ENCODE measurements at regions not wholly inside any gene's neighbourhood (a gene's known extent, or its start where the extent isn't known, plus 50 kb on each side); places are given as distances from the start of the nearest gene placed in this dataset.
"Not testable (repeated sequence)": the region's sequence is repeated elsewhere in the genome, so short reads cannot be mapped to it uniquely, and the experiment has no call there.

DNA sequence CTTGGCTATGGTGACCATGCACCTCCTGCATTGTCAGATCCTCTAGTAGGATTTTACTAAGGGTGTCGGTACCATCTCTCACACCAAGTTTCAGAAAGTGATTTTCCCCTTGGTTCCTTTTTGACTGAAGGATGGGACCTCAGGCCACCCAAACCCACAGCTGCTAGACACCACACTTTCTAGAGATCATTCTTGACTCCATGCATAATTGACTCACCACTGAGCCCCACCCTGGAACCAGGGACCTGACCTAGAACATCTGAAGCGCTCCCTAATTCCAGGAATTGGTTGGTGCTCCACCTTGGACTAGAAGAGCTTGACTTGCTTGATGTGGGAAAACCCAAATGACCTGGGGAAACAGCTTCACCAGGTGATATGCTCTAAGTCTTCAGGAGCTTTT lies 206.8 kb upstream of the EGLN3 start:
- no peaks in the 10 kb centered on the region for H3K9me3 ChIP-seq (ENCODE audit: control insufficient read depth in 1 of 2, low read length in 2 of 2)
- no peak overlapping the region for H3K4me3 ChIP-seq (ENCODE audit: low read depth in 1 of 2, low read length in 2 of 2)
- no peaks in the 10 kb centered on the region for H3K36me3 ChIP-seq (ENCODE audit: control insufficient read depth in 1 of 2, insufficient read depth in 2 of 2, low read length in 2 of 2)
- no peaks in the 10 kb centered on the region for H3K4me1 ChIP-seq (ENCODE audit: control insufficient read depth in 1 of 2, insufficient read depth in 2 of 2, low read length in 2 of 2)
- H3K27me3 ChIP-seq (ENCODE audit: low read depth, low read length), result no peaks in the 10 kb centered on the region
- no peak overlapping the region for H3K27ac ChIP-seq (ENCODE audit: low read length)

GRCh38 chr14:34147461-34147860 lies 196.6 kb upstream of the EGLN3 start:
- Histone ChIP-seq H3K4me1 (ENCODE audit: control insufficient read depth in 1 of 2, insufficient read depth in 2 of 2, low read length in 2 of 2) (no peaks in the 10 kb centered on the region), H3K27me3 (ENCODE audit: low read depth, low read length) (no peaks in the 10 kb centered on the region), H3K27ac (ENCODE audit: low read length) (no peak overlapping the region), H3K4me3 (ENCODE audit: low read depth in 1 of 2, low read length in 2 of 2) (no peak overlapping the region), H3K36me3 (ENCODE audit: control insufficient read depth in 1 of 2, insufficient read depth in 2 of 2, low read length in 2 of 2) (no peaks in the 10 kb centered on the region), H3K9me3 (ENCODE audit: control insufficient read depth in 1 of 2, low read length in 2 of 2) (no peaks in the 10 kb centered on the region)

GRCh38 chr14:34140127-34140526 lies 189.3 kb upstream of the EGLN3 start:
- H3K36me3 ChIP-seq (ENCODE audit: control insufficient read depth in 1 of 2, insufficient read depth in 2 of 2, low read length in 2 of 2); H3K4me3 ChIP-seq (ENCODE audit: low read depth in 1 of 2, low read length in 2 of 2); H3K27ac ChIP-seq (ENCODE audit: low read length); H3K27me3 ChIP-seq (ENCODE audit: low read depth, low read length); H3K9me3 ChIP-seq (ENCODE audit: control insufficient read depth in 1 of 2, low read length in 2 of 2); H3K4me1 ChIP-seq (ENCODE audit: control insufficient read depth in 1 of 2, insufficient read depth in 2 of 2, low read length in 2 of 2): not testable (repeated sequence)

GRCh38 chr14:34139160-34140121 lies 188.6 kb upstream of the EGLN3 start:
- not testable (repeated sequence) for H3K36me3 ChIP-seq (ENCODE audit: control insufficient read depth in 1 of 2, insufficient read depth in 2 of 2, low read length in 2 of 2); H3K4me1 ChIP-seq (ENCODE audit: control insufficient read depth in 1 of 2, insufficient read depth in 2 of 2, low read length in 2 of 2); H3K27ac ChIP-seq (ENCODE audit: low read length); H3K4me3 ChIP-seq (ENCODE audit: low read depth in 1 of 2, low read length in 2 of 2); H3K9me3 ChIP-seq (ENCODE audit: control insufficient read depth in 1 of 2, low read length in 2 of 2); H3K27me3 ChIP-seq (ENCODE audit: low read depth, low read length)

DNA sequence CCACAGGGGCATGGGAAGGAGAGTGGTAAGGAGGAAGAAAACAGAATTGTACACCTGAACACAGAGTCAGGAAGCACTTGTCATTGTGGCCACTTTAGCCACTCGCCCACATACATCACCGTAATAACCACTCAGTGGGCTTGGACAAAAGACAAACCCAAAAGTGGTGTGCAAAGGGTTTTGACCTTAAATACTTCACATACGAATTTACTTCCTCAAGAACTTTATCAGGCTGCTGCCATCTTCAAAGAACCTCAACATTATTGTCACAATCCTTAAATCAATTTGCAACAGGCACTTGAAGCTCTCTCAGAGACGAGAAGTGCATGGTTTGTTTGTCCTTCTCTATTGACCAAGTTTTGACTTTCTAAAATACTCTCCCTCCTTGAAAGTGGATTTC lies 187.3 kb upstream of the EGLN3 start:
- Histone ChIP-seq H3K27ac (ENCODE audit: low read length) (no peak overlapping the region), H3K27me3 (ENCODE audit: low read depth, low read length) (no peaks in the 10 kb centered on the region), H3K4me1 (ENCODE audit: control insufficient read depth in 1 of 2, insufficient read depth in 2 of 2, low read length in 2 of 2) (peaks cover 0 to 6% of the 10 kb centered on the region in 2 donors), H3K9me3 (ENCODE audit: control insufficient read depth in 1 of 2, low read length in 2 of 2) (no peaks in the 10 kb centered on the region), H3K4me3 (ENCODE audit: low read depth in 1 of 2, low read length in 2 of 2) (no peak overlapping the region), H3K36me3 (ENCODE audit: control insufficient read depth in 1 of 2, insufficient read depth in 2 of 2, low read length in 2 of 2) (no peaks in the 10 kb centered on the region)

GRCh38 chr14:34137001-34137745 lies 186.3 kb upstream of the EGLN3 start:
- H3K9me3 ChIP-seq (ENCODE audit: control insufficient read depth in 1 of 2, low read length in 2 of 2), result no peaks in the 10 kb centered on the region
- H3K27ac ChIP-seq (ENCODE audit: low read length), result no peak overlapping the region
- no peak overlapping the region for H3K4me3 ChIP-seq (ENCODE audit: low read depth in 1 of 2, low read length in 2 of 2)
- no peaks in the 10 kb centered on the region for H3K27me3 ChIP-seq (ENCODE audit: low read depth, low read length)
- H3K4me1 ChIP-seq (ENCODE audit: control insufficient read depth in 1 of 2, insufficient read depth in 2 of 2, low read length in 2 of 2), result peaks cover 0 to 6% of the 10 kb centered on the region in 2 donors
- H3K36me3 ChIP-seq (ENCODE audit: control insufficient read depth in 1 of 2, insufficient read depth in 2 of 2, low read length in 2 of 2), result no peaks in the 10 kb centered on the region

DNA sequence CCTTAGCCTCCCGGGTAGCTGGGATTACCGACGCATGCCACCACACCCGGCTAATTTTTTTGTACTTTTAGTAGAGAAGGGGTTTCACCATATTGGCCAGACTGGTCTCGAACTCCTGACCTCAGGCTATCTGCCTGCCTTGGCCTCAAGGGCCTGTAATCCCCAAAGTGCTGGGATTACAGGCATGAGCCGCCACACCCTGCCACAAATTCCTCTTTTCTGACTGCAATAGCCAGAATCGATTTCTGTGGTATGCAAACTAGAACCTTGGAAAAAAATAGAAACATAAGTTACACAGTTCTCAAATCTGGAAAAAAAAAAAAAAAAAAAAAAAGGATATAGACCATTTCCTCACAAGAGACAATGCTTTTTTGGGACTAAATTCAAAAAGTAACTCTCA lies 184.6 kb upstream of the EGLN3 start:
- peaks cover 0 to 6% of the 10 kb centered on the region in 2 donors for H3K4me1 ChIP-seq (ENCODE audit: control insufficient read depth in 1 of 2, insufficient read depth in 2 of 2, low read length in 2 of 2)

GRCh38 chr14:34134484-34134883 lies 183.6 kb upstream of the EGLN3 start:
- Histone ChIP-seq H3K9me3 (ENCODE audit: control insufficient read depth in 1 of 2, low read length in 2 of 2) (no peaks in the 10 kb centered on the region), H3K4me1 (ENCODE audit: control insufficient read depth in 1 of 2, insufficient read depth in 2 of 2, low read length in 2 of 2) (no peaks in the 10 kb centered on the region)

More for the DNA sequence above, 184.6 kb upstream of the EGLN3 start:
- H3K27me3 ChIP-seq (ENCODE audit: low read depth, low read length), result no peaks in the 10 kb centered on the region
- no peaks in the 10 kb centered on the region for H3K9me3 ChIP-seq (ENCODE audit: control insufficient read depth in 1 of 2, low read length in 2 of 2)
- no peak overlapping the region for H3K4me3 ChIP-seq (ENCODE audit: low read depth in 1 of 2, low read length in 2 of 2)
- H3K27ac ChIP-seq (ENCODE audit: low read length), result no peak overlapping the region
- no peaks in the 10 kb centered on the region for H3K36me3 ChIP-seq (ENCODE audit: control insufficient read depth in 1 of 2, insufficient read depth in 2 of 2, low read length in 2 of 2)

DNA sequence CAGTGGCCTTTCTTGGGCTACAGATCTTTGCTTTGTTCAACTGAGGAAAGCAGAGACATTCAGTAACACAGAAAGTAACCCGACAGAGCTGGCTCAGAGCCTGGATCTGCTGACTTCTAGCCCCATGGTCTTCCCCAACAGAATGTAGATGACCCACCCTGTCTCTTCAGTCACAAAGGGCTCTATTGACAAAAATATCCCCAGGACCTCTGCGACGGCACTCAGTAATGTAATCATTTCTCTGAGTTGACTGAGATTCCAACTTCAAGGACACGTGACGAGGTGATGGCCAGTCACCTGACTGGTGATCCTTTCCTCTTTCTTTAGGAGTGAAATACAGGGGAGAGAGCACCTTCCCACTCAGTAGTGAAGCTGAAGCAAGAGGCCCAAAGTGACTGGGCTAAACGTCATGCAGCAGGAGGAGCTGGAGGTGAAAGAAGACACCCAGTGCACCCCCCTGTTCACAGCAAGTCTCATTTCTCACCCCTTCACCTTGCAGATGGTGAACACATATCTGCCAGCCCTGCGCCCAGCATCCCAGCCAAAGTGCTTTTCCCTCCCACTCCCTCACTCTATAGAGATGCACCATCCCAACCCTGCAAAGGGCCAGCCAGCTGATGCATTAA lies 179.2 kb upstream of the EGLN3 start:
- Histone ChIP-seq H3K36me3 (ENCODE audit: control insufficient read depth in 1 of 2, insufficient read depth in 2 of 2, low read length in 2 of 2) (no peaks in the 10 kb centered on the region), H3K27ac (ENCODE audit: low read length) (no peak overlapping the region), H3K4me1 (ENCODE audit: control insufficient read depth in 1 of 2, insufficient read depth in 2 of 2, low read length in 2 of 2) (no peaks in the 10 kb centered on the region), H3K9me3 (ENCODE audit: control insufficient read depth in 1 of 2, low read length in 2 of 2) (no peaks in the 10 kb centered on the region), H3K27me3 (ENCODE audit: low read depth, low read length) (no peaks in the 10 kb centered on the region), H3K4me3 (ENCODE audit: low read depth in 1 of 2, low read length in 2 of 2) (no peak overlapping the region)

More at GRCh38 chr14:34134484-34134883, 183.6 kb upstream of the EGLN3 start:
- Histone ChIP-seq H3K27ac (ENCODE audit: low read length) (no peak overlapping the region), H3K36me3 (ENCODE audit: control insufficient read depth in 1 of 2, insufficient read depth in 2 of 2, low read length in 2 of 2) (no peaks in the 10 kb centered on the region), H3K27me3 (ENCODE audit: low read depth, low read length) (no peaks in the 10 kb centered on the region), H3K4me3 (ENCODE audit: low read depth in 1 of 2, low read length in 2 of 2) (no peak overlapping the region)

DNA sequence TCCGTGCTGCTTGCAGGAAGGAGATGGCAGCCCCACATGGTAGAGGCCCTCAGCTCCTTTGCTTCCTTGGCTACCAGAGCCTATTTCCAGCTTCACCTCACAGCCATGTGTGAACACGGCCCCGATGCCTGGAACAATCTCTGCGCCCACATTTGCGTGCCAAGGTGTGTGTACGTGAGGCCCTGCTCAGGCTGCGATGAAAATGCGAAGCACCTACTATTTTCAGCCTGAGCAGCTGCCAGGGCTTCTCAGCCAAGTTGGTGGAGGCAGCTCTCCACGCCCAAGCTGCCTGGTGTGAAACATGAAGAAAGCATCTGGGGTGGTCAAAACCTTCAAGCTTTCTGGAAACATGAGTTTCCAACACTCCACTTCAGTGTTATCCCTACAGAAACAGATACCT lies 177.8 kb upstream of the EGLN3 start:
- Histone ChIP-seq H3K36me3 (ENCODE audit: control insufficient read depth in 1 of 2, insufficient read depth in 2 of 2, low read length in 2 of 2) (no peaks in the 10 kb centered on the region), H3K4me1 (ENCODE audit: control insufficient read depth in 1 of 2, insufficient read depth in 2 of 2, low read length in 2 of 2) (no peaks in the 10 kb centered on the region), H3K9me3 (ENCODE audit: control insufficient read depth in 1 of 2, low read length in 2 of 2) (no peaks in the 10 kb centered on the region), H3K27me3 (ENCODE audit: low read depth, low read length) (no peaks in the 10 kb centered on the region), H3K27ac (ENCODE audit: low read length) (no peak overlapping the region), H3K4me3 (ENCODE audit: low read depth in 1 of 2, low read length in 2 of 2) (no peak overlapping the region)

DNA sequence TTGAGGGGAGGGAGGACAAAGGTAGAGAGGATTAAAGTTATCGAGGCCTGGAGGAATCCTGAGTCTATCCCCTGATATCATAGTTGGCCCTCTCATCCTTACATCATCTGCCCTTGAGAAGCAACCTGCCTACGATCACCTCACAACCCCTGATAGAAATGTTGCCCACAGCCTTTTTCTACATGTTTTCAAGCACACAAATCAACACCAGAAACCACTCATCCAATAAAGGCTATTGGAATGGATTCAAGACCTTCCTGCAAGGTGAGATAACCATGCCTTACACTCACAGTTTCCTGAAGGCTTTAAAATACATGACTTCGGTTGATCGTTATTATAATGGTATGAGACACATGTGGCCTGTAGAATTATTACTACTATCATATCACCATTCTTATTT lies 175.7 kb upstream of the EGLN3 start:
- Histone ChIP-seq H3K36me3 (ENCODE audit: control insufficient read depth in 1 of 2, insufficient read depth in 2 of 2, low read length in 2 of 2) (no peaks in the 10 kb centered on the region), H3K9me3 (ENCODE audit: control insufficient read depth in 1 of 2, low read length in 2 of 2) (no peaks in the 10 kb centered on the region), H3K4me3 (ENCODE audit: low read depth in 1 of 2, low read length in 2 of 2) (no peak overlapping the region), H3K27me3 (ENCODE audit: low read depth, low read length) (no peaks in the 10 kb centered on the region), H3K27ac (ENCODE audit: low read length) (no peak overlapping the region), H3K4me1 (ENCODE audit: control insufficient read depth in 1 of 2, insufficient read depth in 2 of 2, low read length in 2 of 2) (no peaks in the 10 kb centered on the region)

Data from muscle layer of duodenum (tissue), 2 donors.